H9 (cell line): ENCODE measurements at regions not wholly inside any gene's neighbourhood (a gene's known extent, or its start where the extent isn't known, plus 50 kb on each side); places are given as distances from the start of the nearest gene placed in this dataset.

Experiments
- DNase-seq: peaks from one replicate; pipeline ENCODE4 v3.0.0-alpha.2; 2017
- H2AFZ ChIP-seq: one replicate; pipeline ENCODE4 v1.6.1; 2013; ENCODE audit warnings: mild to moderate bottlenecking, low read length, control low read depth, moderate library complexity
- H2AK5ac ChIP-seq: 2 replicates; pipeline ENCODE4 v1.6.1; 2013; ENCODE audit warnings: low read length, control low read depth, mixed read lengths; ENCODE audit not compliant: insufficient read length
- H2BK120ac ChIP-seq: one replicate; pipeline ENCODE4 v1.6.1; 2013; ENCODE audit warnings: low read depth, mild to moderate bottlenecking, low read length, control low read depth, inconsistent platforms; ENCODE audit not compliant: poor library complexity, severe bottlenecking
- H2BK12ac ChIP-seq: 2 replicates; pipeline ENCODE4 v1.6.1; 2013; ENCODE audit warnings: low read length, control low read depth, mixed read lengths, low read depth; ENCODE audit not compliant: insufficient read length
- H2BK15ac ChIP-seq: 2 replicates; pipeline ENCODE4 v1.6.1; 2013; ENCODE audit warnings: low read depth, low read length, control low read depth
- H2BK20ac ChIP-seq: one replicate; pipeline ENCODE4 v1.6.1; 2013; ENCODE audit warnings: low read depth, mild to moderate bottlenecking, low read length, control low read depth, inconsistent platforms; ENCODE audit not compliant: poor library complexity, severe bottlenecking
- H2BK5ac ChIP-seq: 2 replicates; pipeline ENCODE4 v1.6.1; 2013; ENCODE audit warnings: low read length, control low read depth, mixed read lengths; ENCODE audit not compliant: insufficient read length
- H3K14ac ChIP-seq: 2 replicates; pipeline ENCODE4 v1.6.1; 2013; ENCODE audit warnings: low read length, control low read depth; ENCODE audit not compliant: insufficient read depth
- H3K18ac ChIP-seq: 2 replicates; pipeline ENCODE4 v1.6.1; 2013; ENCODE audit warnings: low read depth, mild to moderate bottlenecking, mixed read lengths, low read length, control low read depth; ENCODE audit not compliant: insufficient read length
- H3K23ac ChIP-seq: 2 replicates; pipeline ENCODE4 v1.6.1; 2013; ENCODE audit warnings: low read length, control low read depth, mixed read lengths, low read depth; ENCODE audit not compliant: insufficient read length
- H3K23me2 ChIP-seq: 2 replicates; pipeline ENCODE4 v1.6.1; 2013; ENCODE audit warnings: low read depth, mild to moderate bottlenecking, mixed read lengths, low read length, control low read depth; ENCODE audit not compliant: insufficient read length, poor library complexity, severe bottlenecking
- H3K27ac ChIP-seq: 2 replicates; pipeline ENCODE4 v1.5.1; 2013; ENCODE audit warnings: low read length, control low read depth, mixed read lengths, low read depth; ENCODE audit not compliant: insufficient read length
- H3K27me3 ChIP-seq: 2 replicates; pipeline ENCODE4 v1.6.1; 2013; ENCODE audit warnings: low read length, control low read depth, inconsistent platforms; ENCODE audit not compliant: insufficient read depth
- H3K4ac ChIP-seq: 2 replicates; pipeline ENCODE4 v1.6.1; 2013; ENCODE audit warnings: low read depth, mild to moderate bottlenecking, control low read depth, inconsistent platforms, low read length, moderate library complexity
- H3K4me1 ChIP-seq: 2 replicates; pipeline ENCODE4 v1.6.1; 2013; ENCODE audit warnings: low read length, control low read depth, inconsistent platforms; ENCODE audit not compliant: insufficient read depth
- H3K4me2 ChIP-seq: 2 replicates; pipeline ENCODE4 v1.6.1; 2013; ENCODE audit warnings: low read length, control low read depth, mixed read lengths; ENCODE audit not compliant: insufficient read length, insufficient read depth
- H3K56ac ChIP-seq: 2 replicates; pipeline ENCODE4 v1.6.1; 2013; ENCODE audit warnings: low read depth, mild to moderate bottlenecking, mixed read lengths, low read length, control low read depth; ENCODE audit not compliant: insufficient read length
- H3K79me1 ChIP-seq: 2 replicates; pipeline ENCODE4 v1.6.1; 2013; ENCODE audit warnings: low read depth, mild to moderate bottlenecking, moderate library complexity, low read length, control low read depth, inconsistent platforms; ENCODE audit not compliant: insufficient read depth, poor library complexity, severe bottlenecking
- H3K79me2 ChIP-seq: 2 replicates; pipeline ENCODE4 v1.6.1; 2013; ENCODE audit warnings: low read length, control low read depth, inconsistent platforms; ENCODE audit not compliant: insufficient read depth
- H3K9ac ChIP-seq: 2 replicates; pipeline ENCODE4 v1.6.1; 2013; ENCODE audit warnings: low read length, control low read depth, mixed read lengths; ENCODE audit not compliant: insufficient read length; ENCODE audit errors: extremely low read depth
- H3K9me3 ChIP-seq: one replicate; pipeline ENCODE4 v1.6.1; 2013; ENCODE audit warnings: low read depth, low read length, inconsistent platforms; ENCODE audit not compliant: control insufficient read depth
- H3T11ph ChIP-seq: one replicate; pipeline ENCODE4 v1.6.1; 2013; ENCODE audit warnings: mild to moderate bottlenecking, low read length, control low read depth, inconsistent platforms
- H4K20me1 ChIP-seq: one replicate; pipeline ENCODE4 v1.6.1; 2013; ENCODE audit not compliant: control insufficient read depth, insufficient read length, insufficient read depth
- H4K5ac ChIP-seq: 2 replicates; pipeline ENCODE4 v1.6.1; 2013; ENCODE audit warnings: low read depth, mild to moderate bottlenecking, mixed read lengths, low read length, control low read depth; ENCODE audit not compliant: insufficient read length
- H4K8ac ChIP-seq: replicated peaks from 2 replicates; pipeline ENCODE4 v1.6.1; 2013; ENCODE audit warnings: low read length, control low read depth, mixed read lengths, low read depth; ENCODE audit not compliant: insufficient read length
- H4K91ac ChIP-seq: 2 replicates; pipeline ENCODE4 v1.6.1; 2013; ENCODE audit warnings: low read depth, mild to moderate bottlenecking, moderate library complexity, mixed read lengths, low read length, control low read depth; ENCODE audit not compliant: insufficient read length
- H3K27ac Mint-ChIP-seq, 3 experiments: 2 replicates in 2 of 3; 3 replicates in 1 of 3; pipeline ENCODE4 v1.8.0; 2020 to 2021; ENCODE audit warnings: mixed read lengths in 3 of 3, mild to moderate bottlenecking in 1 of 3, moderate library complexity in 1 of 3
- H3K27me3 Mint-ChIP-seq: 2 replicates; pipeline ENCODE4 v1.8.0; 2021; ENCODE audit warnings: low read depth, mild to moderate bottlenecking, moderate library complexity, mixed read lengths
- H3K36me3 Mint-ChIP-seq, 3 experiments: 2 replicates in 2 of 3; 3 replicates in 1 of 3; pipeline ENCODE4 v1.8.0; 2020 to 2021; ENCODE audit warnings: low read depth in 3 of 3, mixed read lengths in 3 of 3; ENCODE audit not compliant: insufficient read depth in 1 of 3
- H3K4me1 Mint-ChIP-seq, 2 experiments: 2 replicates each; pipeline ENCODE4 v1.8.0; 2020; ENCODE audit warnings: mixed read lengths in 2 of 2
- H3K4me3 Mint-ChIP-seq, 2 experiments: 2 replicates in 1 of 2; 3 replicates in 1 of 2; pipeline ENCODE4 v1.8.0; 2020 to 2021; ENCODE audit warnings: mild to moderate bottlenecking in 2 of 2, mixed read lengths in 2 of 2, moderate library complexity in 1 of 2
- H3K9me3 Mint-ChIP-seq, 2 experiments: 2 replicates in 1 of 2; 3 replicates in 1 of 2; pipeline ENCODE4 v1.8.0; 2020; ENCODE audit warnings: mild to moderate bottlenecking in 2 of 2, mixed read lengths in 2 of 2, moderate library complexity in 1 of 2
- WGBS: extraction: QIAGEN DNeasy Blood & Tissue Kit; methylation state at CpG from one replicate; pipeline ENCODE4 v1.1.7; 2013; ENCODE audit warnings: missing lambda C conversion rate, low lambda C conversion rate, mixed read lengths; ENCODE audit not compliant: insufficient read length; ENCODE audit errors: extremely low coverage; 5-methylcytosine and 5-hydroxymethylcytosine counted together
- TF ChIP-seq, protein P1 (sequence below): fragments of 200-600 bp; sonication (generic); conservative IDR thresholded peaks from 3 replicates; pipeline ENCODE4 v1.8.0; 2021; ENCODE audit warnings: antibody characterized with exemption, mild to moderate bottlenecking

- no peak overlapping the region; a peak in 1 of 7 replicates for H3K27ac Mint-ChIP-seq
- Histone ChIP-seq H2AK5ac (no peak overlapping the region), H2BK5ac (no peak overlapping the region), H3K27ac (no peak overlapping the region), H3K18ac (no peak overlapping the region), H2BK15ac (no peak overlapping the region), H2BK20ac (no peak overlapping the region), H2AFZ (no peak overlapping the region), H3K79me1 (no peaks in the 10 kb centered on the region), H4K8ac (no peak overlapping the region), H4K20me1 (no peaks in the 10 kb centered on the region), H3K27me3 (no peaks in the 10 kb centered on the region), H3K9me3 (no peaks in the 10 kb centered on the region), H2BK120ac (no peak overlapping the region), H3K4me2 (no peak overlapping the region), H3T11ph (no peak overlapping the region), H3K23me2 (no peaks in the 10 kb centered on the region), H4K5ac (no peak overlapping the region), H3K4ac (no peak overlapping the region), H3K56ac (no peak overlapping the region), H3K79me2 (no peaks in the 10 kb centered on the region), H2BK12ac (no peak overlapping the region), H3K14ac (no peak overlapping the region), H3K4me1 (no peaks in the 10 kb centered on the region), H4K91ac (no peak overlapping the region), H3K9ac (no peak overlapping the region), H3K23ac (no peak overlapping the region)
- DNase-seq, result no peak
- no peaks in the 10 kb centered on the region for H3K36me3 Mint-ChIP-seq
- no peaks in the 10 kb centered on the region for H3K27me3 Mint-ChIP-seq
- TF ChIP-seq, protein P1, sequence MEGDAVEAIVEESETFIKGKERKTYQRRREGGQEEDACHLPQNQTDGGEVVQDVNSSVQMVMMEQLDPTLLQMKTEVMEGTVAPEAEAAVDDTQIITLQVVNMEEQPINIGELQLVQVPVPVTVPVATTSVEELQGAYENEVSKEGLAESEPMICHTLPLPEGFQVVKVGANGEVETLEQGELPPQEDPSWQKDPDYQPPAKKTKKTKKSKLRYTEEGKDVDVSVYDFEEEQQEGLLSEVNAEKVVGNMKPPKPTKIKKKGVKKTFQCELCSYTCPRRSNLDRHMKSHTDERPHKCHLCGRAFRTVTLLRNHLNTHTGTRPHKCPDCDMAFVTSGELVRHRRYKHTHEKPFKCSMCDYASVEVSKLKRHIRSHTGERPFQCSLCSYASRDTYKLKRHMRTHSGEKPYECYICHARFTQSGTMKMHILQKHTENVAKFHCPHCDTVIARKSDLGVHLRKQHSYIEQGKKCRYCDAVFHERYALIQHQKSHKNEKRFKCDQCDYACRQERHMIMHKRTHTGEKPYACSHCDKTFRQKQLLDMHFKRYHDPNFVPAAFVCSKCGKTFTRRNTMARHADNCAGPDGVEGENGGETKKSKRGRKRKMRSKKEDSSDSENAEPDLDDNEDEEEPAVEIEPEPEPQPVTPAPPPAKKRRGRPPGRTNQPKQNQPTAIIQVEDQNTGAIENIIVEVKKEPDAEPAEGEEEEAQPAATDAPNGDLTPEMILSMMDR, result no peak
- no peaks in the 10 kb centered on the region for H3K4me1 Mint-ChIP-seq
- no peaks in the 10 kb centered on the region for H3K9me3 Mint-ChIP-seq
- no peak overlapping the region for H3K4me3 Mint-ChIP-seq
- no CpG with 5 or more reads among the region's 4 CpGs for WGBS
Measured at GRCh38 chr2:193668557-193669323, 1474.0 kb upstream of the TMEFF2 start.
